ENCODE measurements at regions not wholly inside any gene's neighbourhood (a gene's known extent, or its start where the extent isn't known, plus 50 kb on each side); places are given as distances from the start of the nearest gene placed in this dataset.

- dilution Hi-C loops (cut with MboI; ENCODE audit: extremely low pct_ligation_motif_present, low sequenced_read_pairs): no loop called here
- no peak overlapping the region for H3K9ac ChIP-seq (replicated peaks; ENCODE audit: extremely low read depth, insufficient read depth, low read length)
- H3K27ac ChIP-seq (ENCODE audit: insufficient read depth, low read depth, low read length): no peak overlapping the region
- intact Hi-C loops (cut with micrococcal nuclease): no loop called here
- H3K36me3 ChIP-seq (ENCODE audit: control insufficient read depth in 2 of 2, extremely low read depth in 1 of 2, insufficient read depth in 2 of 2, low read length in 2 of 2): no peaks in the 10 kb centered on the region
- TF ChIP-seq MAX (IDR thresholded peaks at IDR 0.05; ENCODE audit: insufficient read depth, insufficient read length) (no peak), EZH2 (IDR thresholded peaks at IDR 0.05; ENCODE audit: borderline replicate concordance, low read depth, low read length, severe bottlenecking) (no peak), POLR2AphosphoS5 (IDR thresholded peaks at IDR 0.05; ENCODE audit: insufficient read depth, low read depth, low read length) (no peak), JUN (IDR thresholded peaks at IDR 0.05; ENCODE audit: borderline replicate concordance, insufficient read depth, insufficient read length, low read depth) (no peak), MYC (IDR thresholded peaks at IDR 0.05; ENCODE audit: low read depth, low read length) (no peak), GATA2 (IDR thresholded peaks at IDR 0.05; ENCODE audit: insufficient read depth, insufficient read length, low read depth, low read length) (no peak), FOS (IDR thresholded peaks at IDR 0.05; ENCODE audit: borderline replicate concordance, insufficient read depth, low read length) (no peak), POLR2A (IDR thresholded peaks at IDR 0.05; ENCODE audit: low read depth, low read length) (no peak)
- TF ChIP-seq, protein P1, sequence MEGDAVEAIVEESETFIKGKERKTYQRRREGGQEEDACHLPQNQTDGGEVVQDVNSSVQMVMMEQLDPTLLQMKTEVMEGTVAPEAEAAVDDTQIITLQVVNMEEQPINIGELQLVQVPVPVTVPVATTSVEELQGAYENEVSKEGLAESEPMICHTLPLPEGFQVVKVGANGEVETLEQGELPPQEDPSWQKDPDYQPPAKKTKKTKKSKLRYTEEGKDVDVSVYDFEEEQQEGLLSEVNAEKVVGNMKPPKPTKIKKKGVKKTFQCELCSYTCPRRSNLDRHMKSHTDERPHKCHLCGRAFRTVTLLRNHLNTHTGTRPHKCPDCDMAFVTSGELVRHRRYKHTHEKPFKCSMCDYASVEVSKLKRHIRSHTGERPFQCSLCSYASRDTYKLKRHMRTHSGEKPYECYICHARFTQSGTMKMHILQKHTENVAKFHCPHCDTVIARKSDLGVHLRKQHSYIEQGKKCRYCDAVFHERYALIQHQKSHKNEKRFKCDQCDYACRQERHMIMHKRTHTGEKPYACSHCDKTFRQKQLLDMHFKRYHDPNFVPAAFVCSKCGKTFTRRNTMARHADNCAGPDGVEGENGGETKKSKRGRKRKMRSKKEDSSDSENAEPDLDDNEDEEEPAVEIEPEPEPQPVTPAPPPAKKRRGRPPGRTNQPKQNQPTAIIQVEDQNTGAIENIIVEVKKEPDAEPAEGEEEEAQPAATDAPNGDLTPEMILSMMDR (IDR thresholded peaks at IDR 0.05; ENCODE audit: extremely low read depth in 1 of 2, insufficient read depth in 1 of 2, low read depth in 1 of 2, low read length in 2 of 2): no peak
- H3K9me1 ChIP-seq (replicated peaks; ENCODE audit: control insufficient read depth, extremely low read depth, insufficient read depth, low read length): no peaks in the 10 kb centered on the region
- FAIRE-seq: no peak
- no peaks in the 10 kb centered on the region for H3K4me1 ChIP-seq (ENCODE audit: control insufficient read depth, extremely low read depth, insufficient read depth, low read length)
- H3K4me3 ChIP-seq (replicated peaks in 1 of 3; ENCODE audit: insufficient read depth in 1 of 3, low read depth in 1 of 3, low read length in 3 of 3): no peak overlapping the region
- H3K79me2 ChIP-seq (ENCODE audit: control insufficient read depth, insufficient read depth, low read length): no peaks in the 10 kb centered on the region
- H4K20me1 ChIP-seq (replicated peaks; ENCODE audit: control insufficient read depth, extremely low read depth, insufficient read depth, low read length): no peaks in the 10 kb centered on the region
- H3K4me2 ChIP-seq (ENCODE audit: insufficient read depth, low read length): no peak overlapping the region
- DNase-seq (ENCODE audit: low read depth, low spot score): no peak
- CTCF ChIA-PET: interaction anchor here (1.1 kb wide), 1 partner anchor 10 kb away, joined by 3 read pairs; no protein-coding TSS in a partner anchor
- no TSS peak for BruUV-seq (replicated peaks)
- H3K9me3 ChIP-seq (replicated peaks; ENCODE audit: control insufficient read depth, insufficient read depth, low read length): peaks cover 1% of the 10 kb centered on the region
- POLR2A ChIA-PET: no interaction called here
- H3K27me3 ChIP-seq (ENCODE audit: control insufficient read depth in 2 of 2, insufficient read depth in 2 of 2, low read length in 2 of 2): no peaks in the 10 kb centered on the region
- no peak overlapping the region for H2AFZ ChIP-seq (ENCODE audit: low read depth, low read length)
Observed at GRCh38 chr2:195009202-195009601, 647.8 kb upstream of the SLC39A10 start.

Measured in endothelial cell of umbilical vein (primary cell).